ENCODE measurements at regions not wholly inside any gene's neighbourhood (a gene's known extent, or its start where the extent isn't known, plus 50 kb on each side); places are given as distances from the start of the nearest gene placed in this dataset.
"Not testable (repeated sequence)": the region's sequence is repeated elsewhere in the genome, so short reads cannot be mapped to it uniquely, and the experiment has no call there.

GRCh38 chr18:39260565-39260964 is 1695.0 kb upstream of the CELF4 start:
- Histone ChIP-seq H3K36me3 (ENCODE audit: control insufficient read depth, insufficient read depth, low read length, severe bottlenecking) (no peaks in the 10 kb centered on the region), H3K4me3 (ENCODE audit: low read length) (no peak overlapping the region), H3K9ac (ENCODE audit: low read length) (no peak overlapping the region), H3K27me3 (replicated peaks; ENCODE audit: control insufficient read depth, insufficient read depth, low read length) (no peaks in the 10 kb centered on the region), H3K9me3 (ENCODE audit: control insufficient read depth, low read length) (no peaks in the 10 kb centered on the region), H3K4me1 (ENCODE audit: control insufficient read depth, insufficient read depth, low read length) (no peaks in the 10 kb centered on the region)
- DNase-seq (ENCODE audit: low read depth): no peak

- no peak overlapping the region for H3K4me3 ChIP-seq (ENCODE audit: low read length)
- no peak overlapping the region for H3K9ac ChIP-seq (ENCODE audit: low read length)
- H3K4me1 ChIP-seq (ENCODE audit: control insufficient read depth, insufficient read depth, low read length): no peaks in the 10 kb centered on the region
- no peak for DNase-seq (ENCODE audit: low read depth)
- no peaks in the 10 kb centered on the region for H3K27me3 ChIP-seq (replicated peaks; ENCODE audit: control insufficient read depth, insufficient read depth, low read length)
- H3K9me3 ChIP-seq (ENCODE audit: control insufficient read depth, low read length): no peaks in the 10 kb centered on the region
- no peaks in the 10 kb centered on the region for H3K36me3 ChIP-seq (ENCODE audit: control insufficient read depth, insufficient read depth, low read length, severe bottlenecking)
Observed at GRCh38 chr18:39259736-39260135, 1694.1 kb upstream of the CELF4 start.

- Histone ChIP-seq H3K4me1 (ENCODE audit: control insufficient read depth, insufficient read depth, low read length) (no peaks in the 10 kb centered on the region), H3K4me3 (ENCODE audit: low read length) (no peak overlapping the region), H3K9ac (ENCODE audit: low read length) (no peak overlapping the region), H3K27me3 (replicated peaks; ENCODE audit: control insufficient read depth, insufficient read depth, low read length) (no peaks in the 10 kb centered on the region), H3K9me3 (ENCODE audit: control insufficient read depth, low read length) (no peaks in the 10 kb centered on the region), H3K36me3 (ENCODE audit: control insufficient read depth, insufficient read depth, low read length, severe bottlenecking) (no peaks in the 10 kb centered on the region)
- no peak for DNase-seq (ENCODE audit: low read depth)
Observed at GRCh38 chr18:39244242-39244641, 1678.6 kb upstream of the CELF4 start.

- Histone ChIP-seq H3K4me3 (ENCODE audit: low read length) (no peak overlapping the region), H3K9ac (ENCODE audit: low read length) (no peak overlapping the region), H3K4me1 (ENCODE audit: control insufficient read depth, insufficient read depth, low read length) (no peaks in the 10 kb centered on the region)
Observed at GRCh38 chr18:39241534-39241933, 1675.9 kb upstream of the CELF4 start.

GRCh38 chr18:39238981-39239660 is 1673.5 kb upstream of the CELF4 start:
- H3K27me3 ChIP-seq (replicated peaks; ENCODE audit: control insufficient read depth, insufficient read depth, low read length): no peaks in the 10 kb centered on the region
- no peaks in the 10 kb centered on the region for H3K36me3 ChIP-seq (ENCODE audit: control insufficient read depth, insufficient read depth, low read length, severe bottlenecking)
- no peak overlapping the region for H3K9ac ChIP-seq (ENCODE audit: low read length)
- H3K9me3 ChIP-seq (ENCODE audit: control insufficient read depth, low read length): peaks cover 4% of the 10 kb centered on the region
- H3K4me1 ChIP-seq (ENCODE audit: control insufficient read depth, insufficient read depth, low read length): no peaks in the 10 kb centered on the region
- no peak for DNase-seq (ENCODE audit: low read depth)
- no peak overlapping the region for H3K4me3 ChIP-seq (ENCODE audit: low read length)

More at GRCh38 chr18:39241534-39241933, 1675.9 kb upstream of the CELF4 start:
- DNase-seq (ENCODE audit: low read depth): no peak
- no peaks in the 10 kb centered on the region for H3K27me3 ChIP-seq (replicated peaks; ENCODE audit: control insufficient read depth, insufficient read depth, low read length)
- no peaks in the 10 kb centered on the region for H3K36me3 ChIP-seq (ENCODE audit: control insufficient read depth, insufficient read depth, low read length, severe bottlenecking)
- no peaks in the 10 kb centered on the region for H3K9me3 ChIP-seq (ENCODE audit: control insufficient read depth, low read length)

- Histone ChIP-seq H3K9ac (ENCODE audit: low read length) (no peak overlapping the region), H3K4me1 (ENCODE audit: control insufficient read depth, insufficient read depth, low read length) (no peaks in the 10 kb centered on the region), H3K9me3 (ENCODE audit: control insufficient read depth, low read length) (peaks cover 4% of the 10 kb centered on the region), H3K4me3 (ENCODE audit: low read length) (no peak overlapping the region), H3K36me3 (ENCODE audit: control insufficient read depth, insufficient read depth, low read length, severe bottlenecking) (no peaks in the 10 kb centered on the region), H3K27me3 (replicated peaks; ENCODE audit: control insufficient read depth, insufficient read depth, low read length) (no peaks in the 10 kb centered on the region)
- DNase-seq (ENCODE audit: low read depth): no peak
Observed at GRCh38 chr18:39235118-39235719, 1669.6 kb upstream of the CELF4 start.

GRCh38 chr18:39232937-39233336 is 1667.3 kb upstream of the CELF4 start:
- Histone ChIP-seq H3K4me3 (ENCODE audit: low read length) (no peak overlapping the region), H3K36me3 (ENCODE audit: control insufficient read depth, insufficient read depth, low read length, severe bottlenecking) (no peaks in the 10 kb centered on the region), H3K4me1 (ENCODE audit: control insufficient read depth, insufficient read depth, low read length) (no peaks in the 10 kb centered on the region), H3K9me3 (ENCODE audit: control insufficient read depth, low read length) (peaks cover 4% of the 10 kb centered on the region), H3K27me3 (replicated peaks; ENCODE audit: control insufficient read depth, insufficient read depth, low read length) (no peaks in the 10 kb centered on the region), H3K9ac (ENCODE audit: low read length) (no peak overlapping the region)
- DNase-seq (ENCODE audit: low read depth): no peak

- Histone ChIP-seq H3K27me3 (replicated peaks; ENCODE audit: control insufficient read depth, insufficient read depth, low read length) (no peaks in the 10 kb centered on the region), H3K9ac (ENCODE audit: low read length) (no peak overlapping the region), H3K9me3 (ENCODE audit: control insufficient read depth, low read length) (peaks cover 4% of the 10 kb centered on the region), H3K4me1 (ENCODE audit: control insufficient read depth, insufficient read depth, low read length) (no peaks in the 10 kb centered on the region), H3K4me3 (ENCODE audit: low read length) (no peak overlapping the region), H3K36me3 (ENCODE audit: control insufficient read depth, insufficient read depth, low read length, severe bottlenecking) (no peaks in the 10 kb centered on the region)
- DNase-seq (ENCODE audit: low read depth): no peak
Observed at GRCh38 chr18:39232490-39232889, 1666.9 kb upstream of the CELF4 start.

GRCh38 chr18:39230086-39230803 is 1664.6 kb upstream of the CELF4 start:
- H3K4me1 ChIP-seq (ENCODE audit: control insufficient read depth, insufficient read depth, low read length): no peaks in the 10 kb centered on the region
- DNase-seq (ENCODE audit: low read depth): no peak

GRCh38 chr18:39227769-39228168 is 1662.2 kb upstream of the CELF4 start:
- H3K4me1 ChIP-seq (ENCODE audit: control insufficient read depth, insufficient read depth, low read length); H3K9me3 ChIP-seq (ENCODE audit: control insufficient read depth, low read length); H3K27me3 ChIP-seq (replicated peaks; ENCODE audit: control insufficient read depth, insufficient read depth, low read length); H3K36me3 ChIP-seq (ENCODE audit: control insufficient read depth, insufficient read depth, low read length, severe bottlenecking); DNase-seq (ENCODE audit: low read depth); H3K9ac ChIP-seq (ENCODE audit: low read length); H3K4me3 ChIP-seq (ENCODE audit: low read length): not testable (repeated sequence)

More at GRCh38 chr18:39230086-39230803, 1664.6 kb upstream of the CELF4 start:
- Histone ChIP-seq H3K9ac (ENCODE audit: low read length) (no peak overlapping the region), H3K27me3 (replicated peaks; ENCODE audit: control insufficient read depth, insufficient read depth, low read length) (no peaks in the 10 kb centered on the region), H3K9me3 (ENCODE audit: control insufficient read depth, low read length) (peaks cover 4% of the 10 kb centered on the region), H3K4me3 (ENCODE audit: low read length) (no peak overlapping the region), H3K36me3 (ENCODE audit: control insufficient read depth, insufficient read depth, low read length, severe bottlenecking) (no peaks in the 10 kb centered on the region)

GRCh38 chr18:39225373-39225772 is 1659.8 kb upstream of the CELF4 start:
- H3K9ac ChIP-seq (ENCODE audit: low read length): no peak overlapping the region
- no peaks in the 10 kb centered on the region for H3K27me3 ChIP-seq (replicated peaks; ENCODE audit: control insufficient read depth, insufficient read depth, low read length)
- no peaks in the 10 kb centered on the region for H3K36me3 ChIP-seq (ENCODE audit: control insufficient read depth, insufficient read depth, low read length, severe bottlenecking)
- H3K9me3 ChIP-seq (ENCODE audit: control insufficient read depth, low read length): no peaks in the 10 kb centered on the region
- no peaks in the 10 kb centered on the region for H3K4me1 ChIP-seq (ENCODE audit: control insufficient read depth, insufficient read depth, low read length)
- DNase-seq (ENCODE audit: low read depth): no peak
- H3K4me3 ChIP-seq (ENCODE audit: low read length): no peak overlapping the region
